Fibroblast of lung (primary cell): ENCODE measurements at regions not wholly inside any gene's neighbourhood (a gene's known extent, or its start where the extent isn't known, plus 50 kb on each side); places are given as distances from the start of the nearest gene placed in this dataset.

ENCODE experiments used
- DNase-seq, 2 donors: peaks; one replicate each; pipeline versions ENCODE4 v3.0.0 to v3.0.0-alpha.2; 2010; ENCODE audit warnings: low read depth in 2 of 2
- H2AFZ ChIP-seq: 2 replicates; pipeline ENCODE4 v1.5.1; 2012; ENCODE audit warnings: low read length, control low read depth, inconsistent platforms
- H3K27ac ChIP-seq: 2 replicates; pipeline ENCODE4 v1.5.1; 2011; ENCODE audit warnings: low read length, control low read depth; ENCODE audit not compliant: insufficient read depth
- H3K27me3 ChIP-seq: 2 replicates; pipeline ENCODE4 v1.5.1; 2011; ENCODE audit warnings: mild to moderate bottlenecking, low read length; ENCODE audit not compliant: control insufficient read depth, insufficient read depth
- H3K36me3 ChIP-seq: 2 replicates; pipeline ENCODE4 v1.5.1; 2011; ENCODE audit warnings: low read length; ENCODE audit not compliant: control insufficient read depth, insufficient read depth
- H3K4me1 ChIP-seq: 2 replicates; pipeline ENCODE4 v1.5.1; 2011; ENCODE audit warnings: low read length; ENCODE audit not compliant: control insufficient read depth, insufficient read depth; ENCODE audit errors: extremely low read depth
- H3K4me2 ChIP-seq: 2 replicates; pipeline ENCODE4 v1.5.1; 2011; ENCODE audit warnings: low read length, control low read depth; ENCODE audit not compliant: insufficient read depth; ENCODE audit errors: extremely low read depth
- H3K4me3 ChIP-seq, 4 experiments: fragments of 200-600 bp in 1 of 4; sonication (generic) in 1 of 4; replicated peaks in 1 of 4; 2 replicates each; pipeline ENCODE4 v1.5.1; 2011 to 2016; ENCODE audit warnings: low read length in 4 of 4, low read depth in 3 of 4, mild to moderate bottlenecking in 3 of 4, control low read depth in 2 of 4, inconsistent platforms in 1 of 4, mixed read lengths in 1 of 4; ENCODE audit not compliant: insufficient read depth in 1 of 4; ENCODE audit errors: control extremely low read depth in 1 of 4
- H3K79me2 ChIP-seq: 2 replicates; pipeline ENCODE4 v1.5.1; 2012; ENCODE audit warnings: mild to moderate bottlenecking, low read length, inconsistent platforms; ENCODE audit not compliant: control insufficient read depth, insufficient read depth
- H3K9ac ChIP-seq: 2 replicates; pipeline ENCODE4 v1.5.1; 2011; ENCODE audit warnings: mild to moderate bottlenecking, low read length, control low read depth; ENCODE audit not compliant: insufficient read depth
- H3K9me3 ChIP-seq: 2 replicates; pipeline ENCODE4 v1.5.1; 2012; ENCODE audit warnings: low read depth, low read length; ENCODE audit not compliant: control insufficient read depth, insufficient read depth
- H4K20me1 ChIP-seq: 2 replicates; pipeline ENCODE4 v1.5.1; 2011; ENCODE audit warnings: low read length; ENCODE audit not compliant: control insufficient read depth, insufficient read depth; ENCODE audit errors: extremely low read depth
- CTCF ChIP-seq, 2 donors: IDR thresholded peaks in 1 of 2; conservative IDR thresholded peaks in 1 of 2; 1 replicate in 1 of 2; 2 replicates in 1 of 2; pipeline ENCODE4 v1.5.1; 2011 to 2012; ENCODE audit warnings: low read length in 2 of 2, control low read depth in 1 of 2, inconsistent platforms in 1 of 2, low read depth in 1 of 2, mild to moderate bottlenecking in 1 of 2
- EZH2 ChIP-seq: IDR thresholded peaks from 2 replicates; pipeline ENCODE4 v1.5.1; 2012; ENCODE audit warnings: low read length, control low read depth, mild to moderate bottlenecking; ENCODE audit errors: missing control alignments

DNA sequence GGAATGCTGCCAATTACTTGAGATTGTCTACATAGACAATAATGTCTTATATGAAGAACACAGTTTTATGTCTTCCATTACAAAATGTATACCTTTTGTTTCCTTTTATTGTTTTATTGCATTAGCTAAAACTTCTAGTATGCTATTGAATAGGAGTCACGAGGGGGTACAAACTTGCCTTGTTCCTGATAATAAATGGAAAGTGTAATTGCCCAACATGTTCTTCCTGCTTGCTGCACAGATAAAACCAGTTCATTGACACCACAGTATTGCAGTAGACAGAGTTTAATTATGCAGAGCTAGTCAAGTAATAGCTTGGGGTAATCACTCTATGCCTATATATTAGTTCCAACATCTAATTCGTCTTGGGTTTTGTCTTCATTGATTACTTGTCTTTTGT lies 1276.2 kb upstream of the NRXN1 start:
- no peak for DNase-seq
- no peak for TF ChIP-seq CTCF (conservative IDR thresholded peaks at IDR 0.05 in 1 of 2, IDR thresholded peaks at IDR 0.05 in 1 of 2; ENCODE audit: low read depth in 1 of 2, low read length in 2 of 2)
- TF ChIP-seq EZH2 = no peak
- H3K4me1 ChIP-seq = no peaks in the 10 kb centered on the region
- no peak overlapping the region for H3K4me2 ChIP-seq
- no peaks in the 10 kb centered on the region for H3K79me2 ChIP-seq
- H2AFZ ChIP-seq = no peak overlapping the region
- no peaks in the 10 kb centered on the region for H3K36me3 ChIP-seq
- no peak overlapping the region for H3K9ac ChIP-seq
- H3K9me3 ChIP-seq = no peaks in the 10 kb centered on the region
- H3K27me3 ChIP-seq = no peaks in the 10 kb centered on the region
- H3K27ac ChIP-seq = no peak overlapping the region
- H3K4me3 ChIP-seq = no peak overlapping the region
- no peaks in the 10 kb centered on the region for H4K20me1 ChIP-seq

DNA sequence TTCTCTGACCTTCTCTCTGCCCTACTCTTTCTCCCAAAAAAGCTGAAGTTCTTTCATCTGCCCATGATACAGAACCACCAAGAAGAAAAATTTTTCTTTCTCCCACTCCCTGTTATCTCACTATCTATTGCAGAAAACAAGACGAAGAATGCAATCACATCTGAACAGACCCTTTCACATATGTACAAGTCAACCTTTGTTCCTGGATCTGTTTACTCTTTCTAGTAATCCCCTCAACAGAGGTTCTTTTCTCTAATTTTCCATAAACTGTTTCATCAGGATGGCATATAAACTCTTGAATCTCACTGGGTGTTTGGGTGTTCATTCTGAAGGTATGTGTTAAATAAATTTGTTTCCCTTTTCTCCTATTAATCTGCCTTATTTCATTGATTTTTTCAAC lies 1262.7 kb upstream of the NRXN1 start:
- H3K27me3 ChIP-seq = no peaks in the 10 kb centered on the region
- H3K27ac ChIP-seq = no peak overlapping the region
- H2AFZ ChIP-seq = no peak overlapping the region
- H4K20me1 ChIP-seq = no peaks in the 10 kb centered on the region
- no peak for TF ChIP-seq CTCF (conservative IDR thresholded peaks at IDR 0.05 in 1 of 2, IDR thresholded peaks at IDR 0.05 in 1 of 2; ENCODE audit: low read depth in 1 of 2, low read length in 2 of 2)
- no peak for TF ChIP-seq EZH2
- H3K79me2 ChIP-seq = no peaks in the 10 kb centered on the region
- H3K9me3 ChIP-seq = no peaks in the 10 kb centered on the region
- no peak overlapping the region for H3K4me2 ChIP-seq
- no peaks in the 10 kb centered on the region for H3K36me3 ChIP-seq
- H3K9ac ChIP-seq = no peak overlapping the region
- no peaks in the 10 kb centered on the region for H3K4me1 ChIP-seq
- no peak overlapping the region for H3K4me3 ChIP-seq
- no peak for DNase-seq

GRCh38 chr2:52292801-52293200 lies 1260.9 kb upstream of the NRXN1 start:
- no peaks in the 10 kb centered on the region for H3K36me3 ChIP-seq
- TF ChIP-seq EZH2 = no peak
- TF ChIP-seq CTCF (conservative IDR thresholded peaks at IDR 0.05 in 1 of 2, IDR thresholded peaks at IDR 0.05 in 1 of 2; ENCODE audit: low read depth in 1 of 2, low read length in 2 of 2) = no peak

More at GRCh38 chr2:52292801-52293200, 1260.9 kb upstream of the NRXN1 start:
- no peak for DNase-seq
- Histone ChIP-seq H3K4me3 (no peak overlapping the region), H4K20me1 (no peaks in the 10 kb centered on the region), H3K9me3 (no peaks in the 10 kb centered on the region), H3K27ac (no peak overlapping the region), H3K27me3 (no peaks in the 10 kb centered on the region), H3K9ac (no peak overlapping the region), H3K4me2 (no peak overlapping the region), H3K79me2 (no peaks in the 10 kb centered on the region), H3K4me1 (no peaks in the 10 kb centered on the region), H2AFZ (no peak overlapping the region)
